ENCODE measurements at regions not wholly inside any gene's neighbourhood (a gene's known extent, or its start where the extent isn't known, plus 50 kb on each side); places are given as distances from the start of the nearest gene placed in this dataset.

DNA sequence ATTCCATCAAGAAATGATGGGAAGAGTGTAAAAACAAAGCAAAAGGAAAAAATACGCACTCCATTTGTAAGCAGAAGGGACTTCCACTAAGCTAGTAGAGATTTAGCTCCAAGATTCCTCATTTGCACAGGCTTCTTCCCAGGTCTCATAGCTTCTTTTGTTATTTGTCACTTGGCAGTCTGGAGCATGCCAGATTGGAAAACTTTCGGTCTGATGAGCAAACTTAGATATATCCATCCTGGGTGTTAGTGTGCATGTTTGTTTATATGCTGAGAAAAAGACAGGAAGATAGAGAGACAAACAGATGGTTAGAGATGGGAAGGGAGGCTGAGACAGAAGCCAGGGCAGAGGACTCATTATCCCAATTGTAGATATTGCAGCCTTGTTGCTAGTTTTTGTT is 1644.5 kb upstream of the NUDT12 start:
- TF ChIP-seq, protein P1, sequence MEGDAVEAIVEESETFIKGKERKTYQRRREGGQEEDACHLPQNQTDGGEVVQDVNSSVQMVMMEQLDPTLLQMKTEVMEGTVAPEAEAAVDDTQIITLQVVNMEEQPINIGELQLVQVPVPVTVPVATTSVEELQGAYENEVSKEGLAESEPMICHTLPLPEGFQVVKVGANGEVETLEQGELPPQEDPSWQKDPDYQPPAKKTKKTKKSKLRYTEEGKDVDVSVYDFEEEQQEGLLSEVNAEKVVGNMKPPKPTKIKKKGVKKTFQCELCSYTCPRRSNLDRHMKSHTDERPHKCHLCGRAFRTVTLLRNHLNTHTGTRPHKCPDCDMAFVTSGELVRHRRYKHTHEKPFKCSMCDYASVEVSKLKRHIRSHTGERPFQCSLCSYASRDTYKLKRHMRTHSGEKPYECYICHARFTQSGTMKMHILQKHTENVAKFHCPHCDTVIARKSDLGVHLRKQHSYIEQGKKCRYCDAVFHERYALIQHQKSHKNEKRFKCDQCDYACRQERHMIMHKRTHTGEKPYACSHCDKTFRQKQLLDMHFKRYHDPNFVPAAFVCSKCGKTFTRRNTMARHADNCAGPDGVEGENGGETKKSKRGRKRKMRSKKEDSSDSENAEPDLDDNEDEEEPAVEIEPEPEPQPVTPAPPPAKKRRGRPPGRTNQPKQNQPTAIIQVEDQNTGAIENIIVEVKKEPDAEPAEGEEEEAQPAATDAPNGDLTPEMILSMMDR (IDR thresholded peaks at IDR 0.05) = no peak
- TF ChIP-seq POLR2A (IDR thresholded peaks at IDR 0.05) = no peak

All from right lobe of liver (tissue), 4 donors.